ENCODE measurements at regions not wholly inside any gene's neighbourhood (a gene's known extent, or its start where the extent isn't known, plus 50 kb on each side); places are given as distances from the start of the nearest gene placed in this dataset.

DNA sequence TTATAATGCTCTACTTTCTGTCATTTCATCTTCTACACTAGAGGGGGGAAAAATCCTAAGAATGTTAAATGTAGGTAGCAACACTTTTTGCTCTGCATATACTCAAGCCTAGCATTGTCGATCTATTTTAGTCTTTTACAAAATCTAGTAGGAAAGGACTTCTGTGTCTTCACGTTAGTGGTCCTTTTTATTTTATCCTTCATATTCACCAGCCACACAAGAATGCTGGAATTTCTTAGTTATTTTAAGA is 253.0 kb upstream of the FLRT2 start:
- no peak for DNase-seq (ENCODE audit: low read depth)

DNA sequence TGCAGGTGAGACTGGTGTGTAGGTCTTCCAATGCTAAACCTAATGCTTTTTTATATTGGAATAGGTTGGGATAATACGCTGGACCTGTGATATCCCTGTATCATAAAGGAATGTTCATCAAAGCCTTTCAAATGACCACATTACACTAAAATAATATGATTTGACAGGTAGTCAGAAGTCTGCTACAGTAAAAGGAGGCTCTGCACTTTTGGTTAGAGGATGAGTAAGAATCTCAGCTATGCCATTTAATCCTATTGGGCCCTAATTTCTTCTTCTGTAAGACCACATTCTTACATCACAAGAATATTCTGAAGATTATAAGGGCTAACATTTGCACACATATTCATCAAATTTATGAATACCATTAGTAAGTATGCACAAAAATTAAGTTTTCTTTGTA is 250.5 kb upstream of the FLRT2 start:
- DNase-seq (ENCODE audit: low read depth), result no peak

DNA sequence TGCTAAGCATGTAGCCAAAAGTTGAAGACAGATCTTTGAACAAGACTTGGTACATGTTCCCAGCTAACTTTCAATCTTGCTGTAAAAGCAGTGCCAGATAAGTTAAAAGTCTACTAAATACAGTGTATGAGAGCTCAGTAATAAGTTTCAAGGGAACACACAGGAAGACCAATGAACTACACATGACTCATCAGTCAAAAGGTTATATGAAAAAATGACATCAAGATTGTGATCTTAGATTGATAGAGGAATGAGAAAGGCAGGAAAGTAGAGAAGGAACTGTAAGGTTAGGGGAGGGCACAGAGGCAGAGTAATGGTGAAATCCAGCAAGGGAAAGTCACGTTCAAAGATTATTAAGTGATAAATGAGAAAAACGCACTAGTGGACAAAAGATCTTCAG is 249.9 kb upstream of the FLRT2 start:
- DNase-seq (ENCODE audit: low read depth), result no peak

DNA sequence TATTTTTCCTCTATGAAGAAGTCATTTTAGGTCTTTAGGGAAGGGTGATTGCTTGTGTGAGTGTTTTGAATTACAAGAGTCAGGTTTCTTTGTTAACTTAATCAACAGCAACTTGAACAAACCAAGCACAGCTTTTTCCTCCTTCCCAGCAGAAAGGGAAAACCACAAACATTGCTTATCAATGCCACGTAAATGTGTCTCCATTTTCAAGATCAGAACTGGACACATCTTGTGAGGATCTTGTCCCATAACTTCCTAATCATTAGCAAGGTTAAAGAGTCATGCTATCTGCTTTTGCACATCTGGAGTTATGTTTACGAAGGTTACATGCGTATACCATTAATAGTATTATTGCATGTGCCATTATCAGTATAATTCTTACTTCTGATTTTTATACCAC is 248.0 kb upstream of the FLRT2 start:
- DNase-seq (ENCODE audit: low read depth), result no peak

DNA sequence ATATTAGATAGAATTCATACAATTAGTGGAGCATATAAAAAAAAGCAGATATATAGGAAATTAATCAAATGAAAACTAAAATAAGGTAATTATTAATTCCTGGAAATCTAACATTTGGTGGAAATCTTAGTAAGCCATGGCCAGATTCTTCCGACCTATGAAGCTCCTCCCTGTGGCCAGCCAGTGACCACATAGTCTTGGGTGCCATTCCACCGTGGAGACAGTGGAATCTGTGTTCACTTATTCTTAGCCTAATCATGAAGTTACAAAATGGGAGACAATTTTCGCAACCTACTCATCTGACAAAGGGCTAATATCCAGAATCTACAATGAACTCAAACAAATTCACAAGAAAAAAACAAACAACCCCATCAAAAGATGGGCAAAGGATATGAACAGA is 241.9 kb upstream of the FLRT2 start:
- DNase-seq (ENCODE audit: low read depth), result no peak

DNA sequence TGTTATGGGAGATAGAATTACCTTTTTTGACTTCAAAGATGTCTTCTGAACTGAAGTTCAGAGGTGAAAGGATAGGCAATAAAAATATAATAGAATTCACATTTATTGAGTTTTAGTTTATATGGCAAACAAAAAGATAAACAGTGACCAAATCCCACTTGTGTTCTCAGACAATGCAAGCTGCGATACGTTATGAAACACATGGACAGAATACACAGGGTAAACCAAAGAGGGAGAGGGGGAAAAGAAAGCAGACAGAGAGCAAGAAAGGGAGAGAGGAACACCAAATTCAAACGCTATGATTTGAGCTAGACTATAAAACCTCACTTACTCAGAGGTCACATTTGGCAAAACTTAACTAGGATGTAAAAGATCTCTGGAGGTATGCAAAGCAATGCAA is 238.2 kb upstream of the FLRT2 start:
- no peak for DNase-seq (ENCODE audit: low read depth)

DNA sequence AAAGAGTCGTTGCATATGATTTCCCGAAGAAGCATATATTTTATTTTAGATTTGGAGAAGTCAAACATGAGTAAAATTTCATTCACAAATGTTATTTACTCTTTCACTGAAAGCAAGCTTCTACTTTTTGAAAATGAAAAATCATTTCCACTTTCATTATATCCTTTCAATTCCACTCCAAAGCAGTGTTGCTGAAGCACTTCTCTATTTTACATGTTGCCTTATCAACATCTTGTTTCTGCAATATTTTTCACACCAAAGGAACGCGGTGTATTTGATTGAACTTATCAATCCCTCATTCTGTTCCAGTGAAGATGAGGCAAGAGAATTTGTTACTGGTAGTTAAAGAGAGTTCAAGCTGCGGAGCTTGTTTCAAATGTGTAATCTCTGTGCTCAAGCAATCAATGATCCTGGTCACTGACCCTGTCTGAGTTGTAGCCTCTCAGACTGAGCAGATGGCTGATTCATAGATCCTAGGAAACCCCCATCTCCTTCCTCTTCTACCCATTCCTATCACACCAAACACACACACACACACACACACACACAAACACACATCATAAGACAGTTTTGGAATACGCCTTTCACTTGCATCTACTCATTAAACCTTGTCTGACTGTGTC is 236.2 kb upstream of the FLRT2 start:
- DNase-seq (ENCODE audit: low read depth), result no peak

DNA sequence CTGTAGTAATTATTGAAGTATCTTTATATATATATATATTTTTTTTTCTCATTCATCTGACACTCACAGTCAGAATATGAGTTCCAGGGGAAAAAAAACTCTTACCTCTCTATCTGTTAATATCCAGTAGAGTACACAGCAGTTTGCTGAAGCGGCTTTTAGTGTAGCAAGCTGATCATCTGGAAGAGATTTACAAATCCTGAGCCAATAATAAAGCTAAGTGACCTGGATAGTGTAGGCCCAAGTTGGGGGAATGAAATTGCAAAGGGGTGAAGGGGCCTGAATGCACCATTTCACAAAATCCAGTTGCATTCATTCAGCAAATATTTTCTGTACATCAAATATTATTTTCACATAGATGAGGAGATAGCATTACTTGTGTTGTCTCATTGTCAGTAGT is 234.6 kb upstream of the FLRT2 start:
- no peak for DNase-seq (ENCODE audit: low read depth)

DNA sequence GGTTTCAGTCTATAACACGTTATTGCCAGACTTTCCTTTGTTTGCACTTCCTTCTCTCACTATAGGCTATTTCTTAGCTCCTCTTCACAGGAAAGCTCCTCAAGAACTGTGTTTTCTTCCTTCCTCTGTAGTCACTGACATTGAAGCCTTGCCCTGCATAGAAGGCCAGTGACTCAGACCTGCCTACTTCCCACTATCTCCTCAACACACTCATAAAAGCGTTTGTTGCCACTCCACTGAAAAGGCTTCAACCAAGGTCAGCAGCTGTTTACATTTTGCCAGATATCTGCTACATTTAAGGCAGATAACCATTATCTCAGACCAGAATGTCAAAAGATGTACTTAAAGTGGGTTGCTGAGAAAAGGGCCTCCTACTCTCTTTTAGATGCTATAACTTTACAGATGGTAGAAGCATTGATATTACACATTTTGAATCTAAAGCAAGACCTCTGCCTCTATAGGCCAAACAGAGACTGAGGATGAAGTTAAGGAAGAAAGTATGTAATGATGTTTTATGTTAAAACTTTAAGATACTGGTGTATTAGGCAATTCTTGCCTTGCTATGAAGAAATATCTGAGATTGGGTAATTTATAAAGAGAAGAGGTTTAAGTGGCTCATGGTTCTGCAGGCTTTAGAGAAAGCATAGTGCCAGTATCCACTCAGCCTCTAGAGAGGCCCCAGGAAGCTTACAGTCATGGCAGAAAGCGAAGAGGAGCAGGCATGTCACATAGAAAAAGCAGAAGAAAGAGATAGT is 233.3 kb upstream of the FLRT2 start:
- DNase-seq (ENCODE audit: low read depth), result no peak

DNA sequence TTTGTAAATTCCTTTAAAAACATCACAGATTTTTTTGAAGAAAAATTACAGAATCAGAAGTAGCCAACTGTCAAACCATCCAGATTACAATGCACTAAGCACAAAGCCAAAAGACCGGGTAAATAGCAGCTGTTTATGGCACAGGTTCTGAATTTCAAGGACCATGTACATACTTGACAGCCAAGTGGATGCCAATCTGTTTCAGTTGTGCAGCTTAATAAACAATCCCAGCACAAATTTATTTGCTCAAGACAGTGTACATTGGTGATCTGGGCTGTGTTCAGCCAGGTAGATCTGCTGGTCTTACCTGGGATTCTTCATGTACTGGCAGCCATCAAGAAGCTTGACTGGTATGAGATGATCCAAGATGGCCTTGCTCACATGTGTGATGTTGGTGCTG is 229.8 kb upstream of the FLRT2 start:
- DNase-seq (ENCODE audit: low read depth), result no peak

DNA sequence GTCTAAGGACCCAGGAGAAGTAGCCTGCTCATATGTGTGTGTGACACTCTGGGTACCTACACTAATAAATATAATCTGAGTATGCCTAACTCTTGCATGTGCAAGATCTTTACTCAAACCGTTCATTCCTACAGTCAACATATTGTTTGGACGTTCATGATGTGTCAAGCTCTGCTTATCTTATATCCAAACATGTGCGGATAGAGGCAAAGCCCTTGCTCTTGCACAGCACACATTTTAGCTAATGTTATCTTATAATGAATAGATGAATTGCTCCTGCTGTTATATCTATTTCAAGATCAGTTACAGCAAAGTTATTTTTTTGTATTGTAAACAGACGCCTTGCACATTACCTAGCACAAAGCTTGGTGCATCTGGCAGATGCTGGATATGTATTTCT is 228.4 kb upstream of the FLRT2 start:
- DNase-seq (ENCODE audit: low read depth), result no peak

DNA sequence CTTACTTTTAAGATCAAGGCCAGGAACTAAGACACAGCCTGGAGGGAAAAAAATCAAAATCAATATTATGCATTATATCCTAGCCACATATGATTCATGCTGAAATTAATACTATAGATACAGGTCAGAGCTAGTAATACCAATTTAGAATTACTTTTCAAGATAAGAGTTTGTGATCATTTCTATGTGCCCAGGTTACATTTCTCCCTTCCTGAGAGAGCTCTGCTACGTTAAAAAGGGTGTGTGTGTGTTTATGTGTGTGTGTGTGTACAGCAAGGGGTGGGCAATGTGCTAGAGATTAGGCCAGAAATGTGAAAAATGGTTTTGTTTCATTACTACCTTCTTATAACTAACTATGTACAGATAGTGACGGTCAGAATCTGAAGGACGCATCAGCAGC is 223.9 kb upstream of the FLRT2 start:
- DNase-seq (ENCODE audit: low read depth), result no peak

DNA sequence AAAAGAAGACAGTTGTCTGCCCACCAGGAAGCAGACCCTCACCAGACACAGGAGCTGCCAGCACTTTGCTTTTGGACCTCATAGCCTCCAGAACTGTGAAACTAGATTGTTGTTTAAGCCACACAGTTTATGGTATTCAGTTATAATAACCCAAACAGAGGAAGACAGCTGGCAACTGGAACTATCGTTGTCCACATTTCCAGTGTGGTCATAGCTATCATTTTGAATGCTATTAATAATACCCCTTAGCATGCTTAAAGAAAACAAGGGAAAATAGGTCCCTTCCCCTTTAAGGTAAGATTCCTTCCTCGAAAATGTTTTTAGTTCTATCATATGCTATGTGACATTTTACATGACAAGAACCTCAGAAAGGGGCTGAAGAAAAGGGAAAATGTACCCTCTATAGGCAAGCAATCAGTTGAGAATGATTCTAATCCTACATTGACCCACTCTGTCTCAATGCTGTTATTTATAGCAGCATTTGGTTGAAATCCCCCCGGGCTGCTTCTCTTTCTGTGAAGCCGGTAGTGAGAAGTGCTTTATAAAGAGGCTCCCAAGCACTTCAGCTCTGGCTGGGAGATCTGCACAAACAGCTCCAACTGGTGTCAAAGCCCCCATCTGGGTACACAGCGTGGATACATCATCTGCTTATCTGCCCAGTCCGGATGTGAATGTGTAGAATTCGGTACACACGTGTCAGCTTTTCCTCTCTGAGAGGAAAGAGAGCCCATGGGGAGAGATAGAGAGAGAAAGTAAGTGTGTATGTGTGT is 221.2 kb upstream of the FLRT2 start:
- DNase-seq (ENCODE audit: low read depth), result no peak

DNA sequence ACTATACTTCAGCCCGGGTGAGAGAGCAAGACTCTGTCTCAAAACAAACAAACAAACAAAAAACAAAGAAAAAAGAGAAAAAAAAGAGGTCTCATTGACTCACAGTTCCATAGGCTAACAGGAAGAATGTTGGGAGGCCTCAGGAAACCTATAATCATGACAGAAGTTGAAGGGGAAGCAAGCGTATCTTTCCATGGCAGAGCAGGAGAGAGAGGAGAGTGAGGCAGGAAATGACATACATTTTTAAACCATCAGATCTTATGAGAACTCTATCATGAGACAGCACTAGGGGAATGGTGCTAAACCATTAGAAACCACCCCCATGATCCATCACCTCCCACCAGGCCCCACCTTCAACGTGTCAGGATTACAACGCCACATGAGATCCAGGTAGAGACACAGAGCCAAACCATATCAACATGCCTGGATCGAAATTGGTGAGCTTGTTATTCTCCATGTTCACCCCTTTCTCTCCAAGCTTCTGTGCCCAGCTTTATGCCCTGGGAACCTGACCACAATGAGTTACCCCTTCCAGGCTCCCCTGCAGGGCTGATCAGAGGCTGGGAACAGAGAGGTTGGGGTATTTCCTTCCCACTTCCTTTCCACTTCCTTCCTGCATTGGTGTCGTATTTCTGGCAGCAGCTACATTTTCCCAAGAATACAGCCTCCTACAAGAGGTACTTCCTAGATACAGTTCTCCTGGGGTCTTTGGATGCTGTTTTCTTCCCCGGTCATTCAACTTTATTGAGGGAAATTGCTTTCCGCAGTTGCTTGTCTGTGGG is 219.3 kb upstream of the FLRT2 start:
- DNase-seq (ENCODE audit: low read depth), result no peak

DNA sequence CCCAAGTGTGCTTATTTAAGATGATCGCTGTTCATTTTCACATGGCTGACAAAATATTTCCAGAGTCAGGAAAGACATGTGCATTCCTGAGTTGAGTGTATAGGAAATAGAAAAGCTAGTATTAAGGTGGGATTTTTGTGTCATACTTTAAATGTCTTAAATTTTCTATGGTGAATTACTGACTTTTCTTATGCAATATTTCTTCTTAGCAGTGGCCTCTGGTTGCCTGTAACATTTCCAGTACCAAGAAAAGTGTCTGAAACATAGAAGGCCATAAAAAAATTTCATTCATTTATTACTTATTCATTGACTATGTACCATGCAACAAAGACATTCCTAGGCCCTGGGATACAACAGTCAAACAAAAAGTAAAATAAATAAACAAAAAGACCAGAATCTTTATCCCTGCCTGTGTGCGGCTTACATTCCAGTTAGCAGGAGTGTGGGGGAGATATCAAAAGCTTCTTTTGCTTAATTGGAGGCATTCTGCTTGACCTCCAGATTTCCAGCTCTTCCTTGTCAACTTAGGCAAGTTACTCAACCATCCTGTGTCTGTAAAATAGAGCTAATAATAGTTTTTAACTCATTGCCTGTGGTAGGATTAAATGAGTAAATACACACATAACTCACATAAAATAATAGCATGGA is 216.3 kb upstream of the FLRT2 start:
- no peak for DNase-seq (ENCODE audit: low read depth)

DNA sequence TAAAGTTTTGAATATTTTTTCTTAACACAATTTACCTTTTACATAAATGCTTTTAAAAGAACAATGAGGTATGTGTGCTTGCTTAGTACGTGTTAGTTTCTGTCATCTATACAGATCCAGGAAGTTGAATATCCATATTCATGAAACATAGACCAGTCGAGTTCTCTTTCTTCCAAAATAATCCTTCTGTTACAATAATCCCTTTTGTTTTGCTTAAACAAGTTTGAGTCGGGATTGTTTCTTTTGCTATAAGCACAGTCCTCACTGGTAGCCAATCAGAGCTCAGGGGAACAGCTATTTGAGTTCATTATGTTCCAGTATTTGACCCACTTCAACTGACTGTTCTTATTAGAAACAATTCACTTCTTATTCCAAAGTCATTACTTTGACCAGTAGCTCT is 214.7 kb upstream of the FLRT2 start:
- no peak for DNase-seq (ENCODE audit: low read depth)

DNA sequence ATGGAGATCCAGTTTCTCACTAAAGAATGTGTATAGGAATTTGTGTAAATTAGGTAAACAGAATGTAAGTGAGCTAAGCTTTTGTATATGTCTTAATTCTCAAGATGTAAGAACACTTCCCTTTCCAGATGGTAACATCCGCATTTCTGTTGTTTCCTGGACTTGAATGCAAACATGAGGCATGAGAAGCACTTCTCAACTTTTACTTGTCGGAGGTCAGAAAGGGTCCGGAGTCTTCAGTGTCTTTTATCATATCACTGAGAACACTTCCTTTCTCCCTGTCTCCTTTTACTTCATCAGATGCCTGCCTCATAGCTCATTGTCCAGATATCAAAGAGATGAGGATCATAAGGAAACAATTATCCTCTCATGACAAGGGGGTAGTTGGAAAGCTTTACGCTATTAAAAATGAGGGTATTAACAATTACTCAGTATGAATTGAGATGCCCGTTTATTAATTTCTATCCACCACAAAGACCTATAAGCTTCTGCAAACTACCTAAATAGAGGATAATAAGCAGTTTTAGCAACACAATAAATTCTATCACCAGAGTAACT is 214.1 kb upstream of the FLRT2 start:
- no peak for DNase-seq (ENCODE audit: low read depth)

DNA sequence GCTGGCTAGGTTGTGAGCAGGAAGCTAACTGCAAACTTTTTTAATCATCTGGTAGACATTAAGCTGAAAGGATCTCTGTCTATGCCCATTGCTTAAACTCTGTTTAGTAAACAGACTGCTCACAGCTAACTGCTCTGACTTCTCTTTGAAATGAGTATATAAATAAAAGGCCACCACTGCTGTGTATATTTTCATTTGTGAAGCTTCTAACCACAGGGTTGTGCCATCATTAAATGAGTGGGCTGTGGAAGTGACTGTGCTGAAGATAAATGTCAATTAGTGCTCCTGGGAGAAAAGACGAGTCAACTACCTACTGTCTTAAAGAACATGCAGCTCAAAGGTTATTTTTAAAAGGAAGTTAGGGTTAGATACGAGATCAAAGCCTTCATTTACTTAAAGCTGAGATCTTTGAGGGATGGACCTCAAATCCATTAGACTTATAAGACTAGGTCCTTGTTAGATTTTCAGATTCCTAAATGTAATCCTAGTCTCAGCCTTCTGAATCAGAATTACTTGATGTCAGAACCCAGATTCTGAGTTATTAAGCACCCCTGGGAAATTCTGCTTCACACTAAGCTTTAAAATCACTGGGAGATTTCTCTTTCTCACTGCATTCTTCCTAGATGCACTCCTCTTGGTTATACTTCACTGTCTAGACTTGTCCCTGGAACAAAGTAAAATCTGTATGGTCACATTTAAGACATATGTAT is 213.1 kb upstream of the FLRT2 start:
- no peak for DNase-seq (ENCODE audit: low read depth)

DNA sequence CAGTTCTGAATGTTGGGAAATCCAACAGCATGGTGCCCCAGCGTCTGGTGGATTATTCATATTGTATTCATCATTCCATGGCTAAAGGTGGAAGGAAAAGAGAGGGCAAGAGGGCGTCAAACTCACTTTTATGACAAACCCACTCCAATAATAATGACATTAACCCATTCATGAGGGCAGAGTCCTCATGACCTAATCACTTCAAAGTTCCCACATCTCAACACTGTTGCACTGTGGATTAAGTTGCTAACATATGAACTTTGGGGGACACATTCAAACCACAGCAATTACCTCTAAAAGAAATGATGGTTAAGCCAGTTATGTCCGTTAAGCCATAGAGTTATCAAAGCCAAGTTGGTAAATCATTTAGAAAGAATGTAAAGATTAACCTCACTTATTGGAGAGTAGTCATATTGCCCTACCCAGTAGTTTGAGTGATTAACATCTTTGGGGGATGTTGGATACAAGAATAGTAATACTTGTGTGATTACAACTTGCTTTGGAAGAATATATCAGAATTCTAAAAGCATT is 212.4 kb upstream of the FLRT2 start:
- DNase-seq (ENCODE audit: low read depth), result no peak

DNA sequence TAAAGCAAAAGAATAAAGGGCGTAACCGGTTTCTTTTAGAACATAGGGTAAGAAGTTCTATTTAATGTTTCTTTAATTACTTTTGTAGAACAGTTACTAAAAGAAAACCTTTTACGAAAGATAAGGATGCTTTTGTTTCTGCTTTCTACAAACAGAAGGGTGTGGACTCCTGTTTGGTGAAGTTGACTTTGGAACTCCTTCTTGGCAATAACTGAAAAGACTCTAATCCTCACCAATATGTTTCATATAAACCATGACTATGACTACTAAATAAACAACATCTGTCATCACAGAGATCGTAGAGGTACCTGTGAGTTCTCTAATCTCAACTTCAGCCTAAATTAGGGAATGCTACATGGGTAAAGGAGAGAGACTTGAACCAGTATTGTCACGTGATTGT is 210.8 kb upstream of the FLRT2 start:
- DNase-seq (ENCODE audit: low read depth), result no peak

DNA sequence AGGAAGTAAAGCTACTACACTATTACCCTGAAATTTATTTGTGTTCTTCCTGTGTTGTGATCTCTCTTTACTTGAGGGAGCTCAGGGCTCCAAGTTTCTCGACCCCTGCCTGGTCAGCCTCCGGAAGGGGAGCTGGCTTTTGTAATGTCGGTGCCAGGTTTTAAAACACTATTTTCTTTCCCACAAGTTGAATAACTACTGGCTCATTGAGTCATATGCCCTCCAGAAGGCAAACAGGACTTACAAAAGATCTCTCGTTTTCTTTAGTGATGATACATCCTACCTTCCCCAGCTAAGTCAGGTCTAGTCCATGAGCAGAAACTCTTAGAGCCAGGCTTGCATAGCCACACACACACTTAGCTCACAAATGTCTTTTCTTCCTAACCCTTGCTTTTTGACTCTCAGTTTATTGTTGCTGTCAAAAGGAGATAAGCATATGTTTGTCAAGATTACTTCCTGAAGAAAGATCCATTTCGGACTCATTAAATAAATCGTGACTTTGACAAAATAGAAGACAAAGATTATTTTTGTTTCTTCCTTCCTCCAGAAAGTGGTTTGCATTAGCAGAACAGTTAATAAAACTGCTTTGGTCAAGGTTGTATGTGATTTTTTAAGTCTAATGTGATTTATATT is 209.8 kb upstream of the FLRT2 start:
- DNase-seq (ENCODE audit: low read depth), result no peak
